Transverse colon (tissue), 4 donors: ENCODE measurements at regions not wholly inside any gene's neighbourhood (a gene's known extent, or its start where the extent isn't known, plus 50 kb on each side); places are given as distances from the start of the nearest gene placed in this dataset.

ENCODE experiments used
- DNase-seq: peaks from one replicate; pipeline ENCODE4 v3.0.0-alpha.2; 2019
- H3K27ac ChIP-seq, 4 donors: fragments of 200-600 bp; sonication (generic); 2 replicates each; pipeline ENCODE4 v1.5.1; 2016 to 2018; ENCODE audit warnings: inconsistent platforms in 4 of 4
- H3K27me3 ChIP-seq: fragments of 200-600 bp; sonication (generic); 2 replicates; pipeline ENCODE4 v1.5.1; 2017; ENCODE audit warnings: inconsistent platforms
- H3K36me3 ChIP-seq, 4 donors: fragments of 200-600 bp; sonication (generic); 2 replicates each; pipeline ENCODE4 v1.5.1; 2017 to 2019; ENCODE audit warnings: inconsistent platforms in 4 of 4
- H3K4me1 ChIP-seq, 4 donors: fragments of 200-600 bp; sonication (generic); 2 replicates each; pipeline ENCODE4 v1.5.1; 2017 to 2020; ENCODE audit warnings: inconsistent platforms in 4 of 4
- H3K4me3 ChIP-seq, 4 donors: fragments of 200-600 bp; sonication (generic); 1 replicate in 1 of 4; 2 replicates in 3 of 4; pipeline versions ENCODE4 v1.5.1 to v1.6.1; 2017 to 2019; ENCODE audit warnings: inconsistent platforms in 4 of 4
- H3K9me3 ChIP-seq, 2 donors: fragments of 200-600 bp; sonication (generic); 2 replicates each; pipeline ENCODE4 v1.5.1; 2017 to 2019; ENCODE audit warnings: inconsistent platforms in 2 of 2
- CTCF ChIP-seq, 5 experiments: fragments of 200-600 bp in 3 of 5; fragments of 450-650 bp in 2 of 5; sonication (generic) in 3 of 5; IDR thresholded peaks; 1 replicate in 2 of 5; 2 replicates in 3 of 5; pipeline ENCODE4 v1.5.1; 2016 to 2017; ENCODE audit warnings: antibody characterized with exemption in 5 of 5, inconsistent platforms in 3 of 5, mild to moderate bottlenecking in 2 of 5, moderate library complexity in 1 of 5
- EP300 ChIP-seq: sonication (generic); formaldehyde crosslinking; IDR thresholded peaks from one replicate; pipeline ENCODE4 v1.6.1; 2017; ENCODE audit warnings: antibody characterized with exemption, low read depth
- POLR2A ChIP-seq: fragments of 450-650 bp; IDR thresholded peaks from one replicate; pipeline ENCODE4 v1.6.1; 2016; ENCODE audit warnings: antibody characterized with exemption, mild to moderate bottlenecking, moderate library complexity
- POLR2AphosphoS5 ChIP-seq, 3 donors: sonication (generic); formaldehyde crosslinking; IDR thresholded peaks; one replicate each; pipeline ENCODE4 v1.6.1; 2016; ENCODE audit warnings: antibody characterized with exemption in 3 of 3
- WGBS, 2 donors: methylation state at CpG; one replicate each; pipeline ENCODE4 v1.1.5; 2018; ENCODE audit warnings: low coverage in 1 of 2; 5-methylcytosine and 5-hydroxymethylcytosine counted together
- in situ Hi-C, 4 donors: fragments of 200-750 bp; cut with MboI; loops; one replicate each; pipeline versions ENCODE4 v1.15.0 to v1.15.1; 2017; ENCODE audit warnings: low sequenced_read_pairs in 3 of 4, low pct_ligation_motif_present in 1 of 4, low pct_unique_long_range_greater_than_20kb in 1 of 4
- intact Hi-C: fragments of 100-400 bp; cut with DNase I; formaldehyde crosslinking; loops from one replicate; pipeline ENCODE4 v1.15.1; 2023; ENCODE audit warnings: low total_unique reads

GRCh38 chr15:96121086-96121920 is 209.2 kb upstream of the NR2F2 start:
- Histone ChIP-seq H3K4me1 (no peaks in the 10 kb centered on the region), H3K9me3 (no peaks in the 10 kb centered on the region), H3K27ac (no peak overlapping the region), H3K36me3 (no peaks in the 10 kb centered on the region), H3K27me3 (no peaks in the 10 kb centered on the region), H3K4me3 (no peak overlapping the region)
- DNase-seq: no peak
- in situ Hi-C loops: no loop called here
- intact Hi-C loops: no loop called here
- WGBS, 2 donors: 69 to 71% methylated on average over 12 of the region's 12 CpGs
- TF ChIP-seq EP300 (no peak), CTCF (IDR thresholded peaks at IDR 0.05) (no peak), POLR2AphosphoS5 (IDR thresholded peaks at IDR 0.05) (no peak), POLR2A (no peak)

DNA sequence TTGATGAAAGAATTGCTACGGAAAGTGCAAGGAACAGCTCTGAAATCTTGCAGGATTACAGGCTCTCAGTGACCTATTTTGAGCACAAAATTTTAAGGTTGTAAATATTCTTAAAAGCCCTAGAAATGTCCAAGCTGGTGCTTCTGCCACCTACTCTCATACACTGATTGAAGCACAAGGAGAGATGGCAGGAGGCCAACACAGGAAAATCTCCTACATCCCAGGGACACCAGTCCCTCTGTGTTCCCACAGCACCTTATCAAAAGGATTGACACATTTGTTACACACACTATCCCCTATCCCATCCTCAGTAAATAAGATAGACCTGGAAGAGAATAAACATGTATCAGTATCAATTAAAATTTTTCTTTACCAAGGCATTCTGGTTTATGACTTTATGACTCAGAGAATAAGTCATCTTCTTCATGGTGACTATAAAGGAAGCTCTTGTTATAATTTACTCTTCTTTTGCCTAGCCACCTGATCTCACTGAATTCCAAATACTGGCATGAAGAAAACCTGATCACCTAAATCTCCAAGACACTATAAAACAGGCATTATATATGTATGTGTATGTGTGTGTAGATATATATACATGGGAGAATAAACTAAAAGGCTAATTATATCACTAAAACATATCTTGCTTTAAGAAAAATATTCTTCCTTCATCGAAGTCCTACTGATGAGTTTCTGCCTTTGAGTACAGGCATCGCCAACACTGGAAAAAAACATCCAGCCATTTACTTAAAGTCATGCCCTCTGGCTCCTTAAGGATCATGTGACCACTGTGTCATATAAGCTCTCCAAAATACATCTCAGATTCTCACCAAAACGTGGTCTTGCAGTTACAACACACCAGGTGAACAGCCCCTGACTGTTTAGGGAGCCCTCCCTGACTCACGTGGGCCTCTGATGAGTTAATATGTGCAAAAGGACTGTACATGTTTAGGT is 208.1 kb upstream of the NR2F2 start:
- Histone ChIP-seq H3K9me3 (no peaks in the 10 kb centered on the region), H3K27me3 (no peaks in the 10 kb centered on the region), H3K4me3 (no peak overlapping the region), H3K27ac (no peak overlapping the region), H3K36me3 (no peaks in the 10 kb centered on the region), H3K4me1 (no peaks in the 10 kb centered on the region)
- intact Hi-C loops: no loop called here
- in situ Hi-C loops: no loop called here
- WGBS, 2 donors: 46 to 63% methylated on average over 5 of the region's 5 CpGs
- no peak for TF ChIP-seq CTCF (IDR thresholded peaks at IDR 0.05)
- TF ChIP-seq EP300: no peak
- TF ChIP-seq POLR2AphosphoS5 (IDR thresholded peaks at IDR 0.05): no peak
- TF ChIP-seq POLR2A: no peak
- DNase-seq: no peak

- Histone ChIP-seq H3K27ac (no peak overlapping the region), H3K4me1 (no peaks in the 10 kb centered on the region), H3K36me3 (no peaks in the 10 kb centered on the region), H3K4me3 (no peak overlapping the region), H3K9me3 (no peaks in the 10 kb centered on the region), H3K27me3 (no peaks in the 10 kb centered on the region)
- WGBS, 2 donors: 43 to 54% methylated on average over 7 of the region's 7 CpGs
- TF ChIP-seq CTCF (IDR thresholded peaks at IDR 0.05) (no peak), EP300 (no peak), POLR2AphosphoS5 (IDR thresholded peaks at IDR 0.05) (no peak), POLR2A (no peak)
- in situ Hi-C loops: no loop called here
- no peak for DNase-seq
- intact Hi-C loops: no loop called here
Measured at GRCh38 chr15:96123028-96123400, 207.5 kb upstream of the NR2F2 start.

DNA sequence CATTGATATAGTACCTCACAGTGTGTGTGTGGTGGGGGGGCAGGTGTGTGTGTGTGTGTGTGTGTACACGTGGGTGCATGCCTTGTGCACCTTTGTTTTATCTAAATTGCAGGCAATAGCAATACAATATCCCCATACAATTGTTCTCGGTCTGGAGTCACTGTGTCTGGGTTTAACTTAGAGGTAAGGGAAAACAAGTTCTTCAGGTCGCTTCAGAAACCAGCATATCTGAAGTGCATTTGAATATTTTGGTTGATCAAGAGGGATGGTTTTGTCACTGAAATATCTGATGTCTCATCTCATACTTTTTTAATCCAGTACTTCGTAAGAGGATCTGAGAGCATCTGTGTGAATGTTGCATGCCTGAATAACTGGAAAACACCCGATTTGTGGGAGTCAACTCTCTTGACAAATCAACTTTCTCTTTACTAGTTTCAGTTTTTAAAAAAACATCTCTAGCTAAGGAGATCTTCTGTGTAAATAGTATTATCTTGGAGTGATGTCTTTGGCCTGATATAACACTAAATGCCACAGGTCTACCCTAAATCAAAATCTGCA is 206.8 kb upstream of the NR2F2 start:
- H3K27ac ChIP-seq: no peak overlapping the region
- H3K4me3 ChIP-seq: no peak overlapping the region
- H3K9me3 ChIP-seq: no peaks in the 10 kb centered on the region
- no peaks in the 10 kb centered on the region for H3K36me3 ChIP-seq
- WGBS, 2 donors: 29 to 36% methylated on average over 5 of the region's 5 CpGs
- intact Hi-C loops: no loop called here
- H3K27me3 ChIP-seq: no peaks in the 10 kb centered on the region
- no peak for TF ChIP-seq CTCF (IDR thresholded peaks at IDR 0.05)
- no peaks in the 10 kb centered on the region for H3K4me1 ChIP-seq
- no peak for DNase-seq
- in situ Hi-C loops: no loop called here
